Osteocyte (in vitro differentiated cells): ENCODE measurements at regions not wholly inside any gene's neighbourhood (a gene's known extent, or its start where the extent isn't known, plus 50 kb on each side); places are given as distances from the start of the nearest gene placed in this dataset.

Experiments used
- DNase-seq: peaks from one replicate; pipeline ENCODE4 v3.0.0; 2021; ENCODE audit warnings: mixed read lengths; ENCODE audit not compliant: unreplicated experiment; ENCODE audit errors: extremely low spot score
- H3K27ac Mint-ChIP-seq: one replicate; pipeline ENCODE4 v1.8.0; 2021; ENCODE audit warnings: mild to moderate bottlenecking, mixed read lengths; ENCODE audit not compliant: unreplicated experiment
- H3K27me3 Mint-ChIP-seq: one replicate; pipeline ENCODE4 v1.8.0; 2021; ENCODE audit warnings: mixed read lengths; ENCODE audit not compliant: unreplicated experiment
- H3K36me3 Mint-ChIP-seq: one replicate; pipeline ENCODE4 v1.8.0; 2021; ENCODE audit warnings: mixed read lengths; ENCODE audit not compliant: unreplicated experiment
- H3K4me1 Mint-ChIP-seq: one replicate; pipeline ENCODE4 v1.8.0; 2021; ENCODE audit warnings: mixed read lengths; ENCODE audit not compliant: unreplicated experiment
- H3K4me3 Mint-ChIP-seq: one replicate; pipeline ENCODE4 v1.8.0; 2021; ENCODE audit warnings: mild to moderate bottlenecking, moderate library complexity, mixed read lengths; ENCODE audit not compliant: unreplicated experiment
- H3K9me3 Mint-ChIP-seq: one replicate; pipeline ENCODE4 v1.8.0; 2021; ENCODE audit warnings: mixed read lengths; ENCODE audit not compliant: unreplicated experiment
- CTCF ChIP-seq: fragments of 200-600 bp; sonication (generic); IDR thresholded peaks from 2 replicates; pipeline ENCODE4 v1.5.0; 2021; ENCODE audit warnings: antibody characterized with exemption, mild to moderate bottlenecking, moderate library complexity

GRCh38 chr5:164614707-164615106 lies 1109.3 kb downstream of the MAT2B start:
- no peak overlapping the region for H3K4me3 Mint-ChIP-seq

GRCh38 chr5:164617290-164617689 lies 1111.9 kb downstream of the MAT2B start:
- H3K36me3 Mint-ChIP-seq: no peaks in the 10 kb centered on the region
- no peak for DNase-seq
- no peak for TF ChIP-seq CTCF
- no peaks in the 10 kb centered on the region for H3K4me1 Mint-ChIP-seq
- H3K27me3 Mint-ChIP-seq: peaks cover 3% of the 10 kb centered on the region
- H3K4me3 Mint-ChIP-seq: no peak overlapping the region
- peaks cover 8% of the 10 kb centered on the region for H3K9me3 Mint-ChIP-seq
- H3K27ac Mint-ChIP-seq: no peak overlapping the region

More at GRCh38 chr5:164614707-164615106, 1109.3 kb downstream of the MAT2B start:
- H3K27ac Mint-ChIP-seq: no peak overlapping the region
- no peaks in the 10 kb centered on the region for H3K36me3 Mint-ChIP-seq
- TF ChIP-seq CTCF: no peak
- DNase-seq: no peak
- peaks cover 3% of the 10 kb centered on the region for H3K27me3 Mint-ChIP-seq
- no peaks in the 10 kb centered on the region for H3K9me3 Mint-ChIP-seq
- no peaks in the 10 kb centered on the region for H3K4me1 Mint-ChIP-seq

- no peak overlapping the region for H3K4me3 Mint-ChIP-seq
- H3K27ac Mint-ChIP-seq: no peak overlapping the region
- no peak for TF ChIP-seq CTCF
- H3K4me1 Mint-ChIP-seq: no peaks in the 10 kb centered on the region
- H3K36me3 Mint-ChIP-seq: no peaks in the 10 kb centered on the region
- DNase-seq: no peak
- no peaks in the 10 kb centered on the region for H3K27me3 Mint-ChIP-seq
- H3K9me3 Mint-ChIP-seq: peaks cover 4% of the 10 kb centered on the region
Measured at GRCh38 chr5:164627021-164627420, 1121.6 kb downstream of the MAT2B start.

GRCh38 chr5:164636456-164636855 lies 1131.0 kb downstream of the MAT2B start:
- no peak overlapping the region for H3K4me3 Mint-ChIP-seq
- H3K36me3 Mint-ChIP-seq: no peaks in the 10 kb centered on the region
- no peaks in the 10 kb centered on the region for H3K9me3 Mint-ChIP-seq
- TF ChIP-seq CTCF: no peak
- no peak for DNase-seq
- H3K4me1 Mint-ChIP-seq: no peaks in the 10 kb centered on the region
- no peaks in the 10 kb centered on the region for H3K27me3 Mint-ChIP-seq
- no peak overlapping the region for H3K27ac Mint-ChIP-seq

GRCh38 chr5:164637931-164638521 lies 1132.6 kb downstream of the MAT2B start:
- Mint-ChIP-seq H3K27me3 (no peaks in the 10 kb centered on the region), H3K27ac (no peak overlapping the region), H3K4me3 (no peak overlapping the region), H3K9me3 (no peaks in the 10 kb centered on the region), H3K4me1 (no peaks in the 10 kb centered on the region), H3K36me3 (no peaks in the 10 kb centered on the region)
- DNase-seq: no peak
- TF ChIP-seq CTCF: no peak
